Stimulated activated CD4-positive, alpha-beta T cell treated with anti-CD3 and anti-CD28 coated beads, TNF-alpha, amount 100 ng/mL, for 24 hours (primary cell): ENCODE measurements at regions not wholly inside any gene's neighbourhood (a gene's known extent, or its start where the extent isn't known, plus 50 kb on each side); places are given as distances from the start of the nearest gene placed in this dataset.
"Not testable (repeated sequence)": the region's sequence is repeated elsewhere in the genome, so short reads cannot be mapped to it uniquely, and the experiment has no call there.

Experiments
- DNase-seq, 3 experiments: peaks; one replicate each; pipeline ENCODE4 v3.0.0-alpha.2; 2020; ENCODE audit warnings: low read depth in 3 of 3

DNA sequence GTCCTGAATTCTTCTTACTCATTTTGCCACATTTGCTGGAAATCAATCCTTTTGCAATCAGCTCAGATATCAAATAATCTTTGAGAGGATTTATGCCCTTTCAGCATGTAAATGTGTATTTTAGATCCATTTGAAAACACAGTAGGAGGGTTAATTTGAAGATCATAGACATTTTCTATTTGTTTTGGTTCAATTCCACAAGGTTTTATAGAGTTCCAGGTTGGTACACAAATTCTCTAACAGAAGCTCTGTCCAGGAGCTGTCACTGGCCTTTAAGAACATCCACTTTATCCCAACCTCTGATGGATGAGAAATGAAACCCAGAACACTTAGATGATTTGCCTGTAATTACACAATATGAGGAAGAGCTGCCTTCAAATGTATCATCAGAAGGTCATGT lies 157.3 kb upstream of the CHAC2 start:
- no peak for DNase-seq

GRCh38 chr2:53609551-53609950 lies 158.1 kb upstream of the CHAC2 start:
- DNase-seq, result no peak

DNA sequence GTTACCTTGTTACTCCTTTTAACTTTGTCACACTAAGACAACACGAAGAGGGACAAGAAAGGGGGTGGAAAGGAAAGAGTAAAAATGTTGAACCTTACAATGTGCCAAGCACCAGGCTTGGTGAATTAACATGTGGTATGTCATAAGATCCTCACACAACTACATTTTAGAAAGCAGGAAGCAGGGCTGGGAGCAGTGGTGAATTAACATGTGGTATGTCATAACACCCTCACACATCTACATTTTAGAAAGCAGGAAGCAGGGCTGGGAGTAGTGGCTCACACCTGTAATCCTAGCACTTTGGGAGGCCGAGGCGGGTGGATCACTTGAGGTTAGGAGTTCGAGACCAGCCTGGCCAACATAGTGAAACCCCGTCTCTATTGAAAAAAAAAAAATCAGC lies 159.3 kb upstream of the CHAC2 start:
- no peak for DNase-seq

DNA sequence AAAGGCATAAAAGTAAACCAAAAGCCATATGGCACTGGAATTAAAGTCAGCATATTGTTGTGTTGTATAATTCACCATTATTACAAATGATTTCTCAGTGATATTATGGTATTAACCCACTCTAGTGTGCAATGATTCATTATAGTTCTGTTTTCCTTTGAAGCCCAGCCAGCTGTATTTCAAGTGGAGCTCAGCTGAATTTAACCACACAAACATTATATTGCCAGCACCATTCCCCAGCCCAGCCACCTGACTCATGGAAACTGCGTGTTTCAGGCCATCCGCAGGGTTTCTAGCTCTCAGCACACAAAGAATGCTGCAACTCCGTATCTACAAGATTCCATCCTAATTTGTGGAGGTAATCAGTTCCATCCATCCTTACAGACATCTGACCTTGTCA lies 166.8 kb upstream of the CHAC2 start:
- no peak for DNase-seq

DNA sequence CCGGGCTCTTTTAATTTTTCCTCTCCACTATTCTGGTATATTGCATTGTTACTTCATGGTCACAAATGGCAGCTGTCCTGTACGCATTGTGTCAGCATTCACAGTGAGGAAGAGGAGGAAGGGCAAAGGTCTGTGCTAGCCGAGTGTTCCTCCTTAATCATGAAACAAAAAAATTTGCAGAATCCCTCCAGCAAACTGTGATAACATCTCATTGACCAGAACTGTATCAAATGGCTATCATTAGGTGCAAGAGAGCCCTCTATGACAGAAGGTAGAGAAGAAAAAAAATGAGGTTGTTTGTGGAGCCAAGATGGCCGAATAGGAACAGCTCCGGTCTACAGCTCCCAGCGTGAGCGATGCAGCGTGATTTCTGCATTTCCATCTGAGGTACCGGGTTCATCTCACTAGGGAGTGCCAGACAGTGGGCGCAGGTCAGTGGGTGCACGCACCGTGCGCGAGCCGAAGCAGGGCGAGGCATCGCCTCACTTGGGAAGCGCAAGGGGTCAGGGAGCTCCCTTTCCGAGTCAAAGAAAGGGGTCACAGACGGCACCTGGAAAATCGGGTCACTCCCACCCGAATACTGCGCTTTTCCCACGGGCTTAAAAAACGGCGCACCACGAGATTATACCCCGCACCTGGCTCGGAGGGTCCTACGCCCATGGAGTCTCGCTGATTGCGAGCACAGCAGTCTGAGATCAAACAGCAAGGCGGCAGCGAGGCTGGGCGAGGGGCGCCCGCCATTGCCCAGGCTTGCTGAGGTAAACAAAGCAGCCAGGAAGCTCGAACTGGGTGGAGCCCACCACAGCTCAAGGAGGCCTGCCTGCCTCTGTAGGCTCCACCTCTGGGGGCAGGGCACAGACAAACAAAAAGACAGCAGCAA lies 180.6 kb upstream of the CHAC2 start:
- DNase-seq, result not testable (repeated sequence)

DNA sequence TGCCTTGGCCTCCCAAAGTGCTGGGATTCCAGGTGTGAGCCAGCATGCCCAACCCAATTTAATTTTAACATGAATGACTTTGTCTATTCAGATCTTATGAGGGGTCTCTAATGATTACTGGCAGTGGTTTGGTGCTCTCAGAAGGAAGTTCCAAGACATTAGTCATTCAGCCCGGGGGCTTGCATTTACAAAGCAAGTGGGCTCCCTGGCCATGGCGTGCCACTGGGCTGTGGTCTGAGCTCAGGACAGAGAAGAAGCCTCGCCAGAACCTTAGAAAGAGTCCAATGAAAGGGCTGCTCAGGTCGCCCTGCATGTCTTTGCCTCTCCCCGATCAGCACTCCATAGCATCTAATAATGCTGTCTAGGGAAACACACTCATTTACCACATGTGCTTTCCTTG lies 182.6 kb upstream of the CHAC2 start:
- no peak for DNase-seq

GRCh38 chr2:53583583-53583982 lies 184.0 kb upstream of the CHAC2 start:
- no peak for DNase-seq

- DNase-seq, result no peak
These were observed 185.0 kb upstream of the CHAC2 start for GRCh38 chr2:53582556-53582955.

- DNase-seq, result no peak
These were observed 191.4 kb upstream of the CHAC2 start for GRCh38 chr2:53576166-53576565.

GRCh38 chr2:53575721-53576124 lies 191.9 kb upstream of the CHAC2 start:
- DNase-seq, result no peak

DNA sequence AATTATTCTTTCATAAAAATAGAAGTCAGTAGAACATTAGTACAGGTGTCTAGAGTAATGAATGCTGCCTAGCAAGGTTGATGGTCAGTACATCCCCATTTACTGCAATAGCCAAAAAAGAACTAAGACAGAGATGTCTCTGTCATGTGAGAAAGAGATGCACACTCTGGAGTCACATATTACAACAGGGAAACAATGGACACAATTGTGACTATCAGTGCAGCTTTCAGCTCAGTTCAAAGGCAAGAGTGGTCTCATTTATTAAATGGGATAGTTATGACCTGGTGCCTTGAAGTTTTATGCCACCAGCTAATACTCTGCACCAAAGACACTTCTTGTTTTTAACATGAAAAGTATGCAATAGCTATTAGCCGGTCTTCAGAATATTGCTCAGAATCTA lies 194.9 kb upstream of the CHAC2 start:
- no peak for DNase-seq

- no peak for DNase-seq
These were observed 197.5 kb upstream of the CHAC2 start for GRCh38 chr2:53569957-53570727.

GRCh38 chr2:53568469-53568868 lies 199.1 kb upstream of the CHAC2 start:
- no peak for DNase-seq

GRCh38 chr2:53567073-53567472 lies 200.5 kb upstream of the CHAC2 start:
- DNase-seq, result no peak

DNA sequence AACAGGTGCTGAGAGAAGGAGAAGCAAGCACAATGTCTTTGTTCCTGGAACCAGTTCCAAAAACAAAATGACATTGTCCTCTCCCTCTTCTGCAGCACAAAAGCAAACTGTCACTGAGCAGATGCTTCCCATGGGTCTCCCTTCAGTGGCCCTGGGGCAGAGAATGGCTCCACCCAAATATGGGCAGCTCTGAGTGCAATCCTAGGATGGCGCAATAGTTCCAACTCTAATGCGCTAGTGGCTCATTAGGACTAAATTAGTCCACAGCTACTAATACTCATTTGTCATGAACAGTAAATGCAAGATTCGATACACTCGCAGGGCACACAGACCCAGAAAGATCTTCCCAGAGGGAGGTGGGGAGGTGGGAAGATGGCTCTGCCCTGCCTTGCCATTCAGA lies 205.2 kb upstream of the CHAC2 start:
- DNase-seq, result no peak

- DNase-seq, result no peak
These were observed 206.4 kb upstream of the CHAC2 start for GRCh38 chr2:53561155-53561554.

DNA sequence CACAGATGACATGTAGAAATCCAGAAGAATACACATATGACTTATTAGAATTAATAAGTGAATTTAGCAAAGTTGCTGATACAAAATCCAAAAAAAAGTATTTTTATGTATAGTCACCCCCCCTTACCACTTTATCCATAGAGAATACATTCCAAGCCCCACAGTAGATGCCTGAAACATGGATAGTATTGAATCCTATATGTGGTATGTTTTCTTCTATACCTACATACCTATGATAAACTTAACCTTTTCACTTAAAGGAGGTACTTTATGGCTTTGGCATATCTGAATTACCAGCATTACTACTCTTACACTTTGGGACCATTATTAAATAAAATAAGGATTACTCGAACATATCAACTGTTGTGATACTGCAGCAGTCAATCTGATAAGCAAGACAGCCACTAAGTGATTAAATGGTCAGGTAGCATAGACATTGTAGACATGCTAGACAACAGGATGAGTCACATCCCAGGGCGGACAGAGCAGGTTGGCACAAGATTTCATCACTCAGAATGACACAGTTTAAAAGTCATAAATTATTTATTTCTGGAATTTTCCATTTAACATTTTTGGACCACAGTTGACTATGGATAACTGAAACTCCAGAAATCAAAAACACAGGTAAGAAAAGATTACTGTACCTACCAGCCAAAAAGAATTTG lies 208.2 kb upstream of the CHAC2 start:
- no peak for DNase-seq

DNA sequence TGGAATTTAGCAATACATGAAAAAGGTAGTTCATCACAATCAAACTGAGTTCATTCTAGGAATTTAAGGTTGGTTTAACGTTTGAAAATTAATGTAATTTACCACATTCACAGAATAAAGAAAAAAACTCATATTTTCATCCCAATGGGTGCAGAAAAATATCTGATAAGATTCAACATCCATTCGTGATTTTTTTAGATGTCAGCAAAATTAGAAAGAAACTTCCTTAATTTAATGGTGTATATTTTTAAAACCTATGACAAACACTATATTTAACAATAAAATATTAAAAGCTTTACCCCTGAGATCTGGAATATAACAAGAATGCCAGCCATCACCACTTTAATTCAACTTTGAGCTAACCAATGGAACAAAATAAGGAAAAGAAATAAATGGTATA lies 208.7 kb upstream of the CHAC2 start:
- no peak for DNase-seq

- DNase-seq, result no peak
These were observed 218.1 kb upstream of the CHAC2 start for GRCh38 chr2:53549497-53549896.

DNA sequence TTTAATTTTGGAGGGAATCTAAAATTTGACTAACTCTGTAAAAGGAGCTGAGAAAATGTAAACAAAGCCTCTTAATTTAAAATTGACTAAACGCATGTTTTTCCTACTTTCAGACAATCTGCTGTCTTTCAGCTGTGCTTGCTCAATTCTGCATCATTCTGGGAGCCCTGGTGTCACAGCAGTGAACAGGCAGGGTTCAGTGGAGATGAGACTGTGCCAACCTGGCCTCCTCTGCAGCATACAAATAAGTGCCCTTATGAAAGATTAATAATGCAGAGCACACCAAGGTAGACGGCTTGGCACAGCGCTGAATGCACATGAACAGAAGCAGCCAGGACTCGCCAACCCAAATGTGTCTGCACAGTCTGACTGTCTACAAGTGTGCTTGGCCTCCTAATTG lies 222.0 kb upstream of the CHAC2 start:
- DNase-seq, result no peak

DNA sequence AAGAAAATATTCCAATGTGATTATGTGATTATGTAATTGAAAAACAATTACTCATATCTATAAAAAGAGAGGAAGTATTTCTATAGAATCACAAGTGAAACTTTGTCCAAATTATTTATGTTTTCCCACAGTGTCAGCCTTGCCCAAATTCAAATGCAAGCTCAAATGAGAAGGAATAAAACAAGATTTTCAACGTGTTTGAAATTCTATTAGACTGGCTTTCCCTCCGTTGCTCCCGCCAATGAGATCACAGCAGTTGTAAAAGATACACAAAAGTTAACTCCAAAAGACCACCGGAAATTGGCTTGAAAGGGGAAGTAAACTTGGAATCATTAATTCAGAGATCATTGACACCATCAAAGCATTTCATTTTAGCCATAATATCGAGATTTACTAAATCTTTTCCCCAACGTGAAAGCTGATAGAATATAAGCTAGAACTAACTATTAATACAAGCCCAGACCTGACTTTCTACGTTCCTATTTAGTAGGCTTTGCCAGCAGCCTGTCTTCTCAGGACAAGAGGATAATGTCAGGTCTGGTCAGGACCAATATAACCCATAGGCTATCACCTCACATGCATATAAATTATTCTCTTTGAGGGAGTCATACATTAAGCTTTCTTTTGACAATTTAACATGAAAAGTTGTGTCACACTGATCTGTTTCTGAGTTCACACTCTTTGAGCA lies 222.6 kb upstream of the CHAC2 start:
- no peak for DNase-seq

DNA sequence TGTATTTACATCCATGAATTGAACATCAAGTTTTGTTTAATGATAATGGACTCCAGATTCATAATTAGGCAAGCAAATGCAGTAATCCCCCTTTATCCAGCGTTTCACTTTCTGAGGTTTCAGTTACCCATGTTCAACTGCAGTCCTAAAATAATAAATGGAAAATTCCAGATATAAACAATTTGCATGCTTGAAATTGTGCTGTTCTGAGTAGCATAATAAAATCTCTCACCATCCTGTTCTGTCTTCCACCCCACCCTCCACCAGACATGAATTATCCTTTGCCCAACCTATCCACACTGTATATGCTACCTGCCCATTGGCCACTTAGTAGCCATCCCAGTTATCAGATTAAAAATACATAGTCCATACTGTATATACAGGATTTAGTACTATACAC lies 224.5 kb upstream of the CHAC2 start:
- no peak for DNase-seq
